GM12875 (cell line): ENCODE measurements at regions not wholly inside any gene's neighbourhood (a gene's known extent, or its start where the extent isn't known, plus 50 kb on each side); places are given as distances from the start of the nearest gene placed in this dataset.

Experiments
- H3K4me3 ChIP-seq: one replicate; pipeline ENCODE4 v1.5.1; 2011; ENCODE audit warnings: low read depth, low read length, control low read depth
- TF ChIP-seq, protein P1 (sequence below): IDR thresholded peaks from 2 replicates; pipeline ENCODE4 v1.5.1; 2011; ENCODE audit warnings: low read depth, mild to moderate bottlenecking, control low read depth, inconsistent platforms, low read length, moderate library complexity, borderline replicate concordance; ENCODE audit not compliant: insufficient read depth

DNA sequence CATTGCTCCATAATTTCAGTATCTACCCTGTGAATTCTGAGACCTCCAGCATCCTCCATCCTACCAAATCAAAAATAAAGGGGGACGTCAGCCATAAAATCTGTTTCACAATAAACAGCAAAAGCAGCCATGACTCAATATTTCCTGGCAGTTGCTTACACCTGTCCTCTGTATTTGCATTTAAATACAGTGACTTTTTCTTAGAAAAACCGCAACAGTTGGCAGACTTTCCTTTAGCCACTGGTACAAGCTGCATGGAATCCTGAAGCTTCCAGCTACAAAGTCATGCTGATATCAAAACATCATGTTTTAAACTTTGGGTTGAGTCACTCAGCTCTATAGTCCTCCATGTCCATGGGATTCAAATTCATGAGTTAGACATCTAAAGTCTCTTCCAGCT, 278.0 kb upstream of the KAZN start:
- TF ChIP-seq, protein P1, sequence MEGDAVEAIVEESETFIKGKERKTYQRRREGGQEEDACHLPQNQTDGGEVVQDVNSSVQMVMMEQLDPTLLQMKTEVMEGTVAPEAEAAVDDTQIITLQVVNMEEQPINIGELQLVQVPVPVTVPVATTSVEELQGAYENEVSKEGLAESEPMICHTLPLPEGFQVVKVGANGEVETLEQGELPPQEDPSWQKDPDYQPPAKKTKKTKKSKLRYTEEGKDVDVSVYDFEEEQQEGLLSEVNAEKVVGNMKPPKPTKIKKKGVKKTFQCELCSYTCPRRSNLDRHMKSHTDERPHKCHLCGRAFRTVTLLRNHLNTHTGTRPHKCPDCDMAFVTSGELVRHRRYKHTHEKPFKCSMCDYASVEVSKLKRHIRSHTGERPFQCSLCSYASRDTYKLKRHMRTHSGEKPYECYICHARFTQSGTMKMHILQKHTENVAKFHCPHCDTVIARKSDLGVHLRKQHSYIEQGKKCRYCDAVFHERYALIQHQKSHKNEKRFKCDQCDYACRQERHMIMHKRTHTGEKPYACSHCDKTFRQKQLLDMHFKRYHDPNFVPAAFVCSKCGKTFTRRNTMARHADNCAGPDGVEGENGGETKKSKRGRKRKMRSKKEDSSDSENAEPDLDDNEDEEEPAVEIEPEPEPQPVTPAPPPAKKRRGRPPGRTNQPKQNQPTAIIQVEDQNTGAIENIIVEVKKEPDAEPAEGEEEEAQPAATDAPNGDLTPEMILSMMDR = no peak
- no peak overlapping the region for H3K4me3 ChIP-seq

DNA sequence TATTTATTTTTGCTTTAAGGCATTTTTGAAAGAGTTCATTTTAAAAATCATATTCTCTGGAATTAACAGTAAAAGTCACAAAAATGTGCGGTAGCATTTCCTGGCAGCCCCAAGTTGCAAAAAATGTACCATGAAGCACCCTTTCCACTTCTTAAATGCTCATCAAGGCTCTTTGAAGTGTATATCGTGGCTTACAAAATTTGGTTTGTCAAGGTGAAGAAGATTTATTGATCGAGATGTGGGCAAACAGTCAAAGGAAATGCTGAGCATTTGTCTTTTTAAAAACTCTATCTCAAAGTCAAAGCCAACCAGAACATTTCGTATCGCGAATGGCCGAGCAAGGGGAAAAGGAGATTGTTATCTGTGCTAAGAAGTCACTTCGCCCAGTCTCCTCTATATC, 277.5 kb upstream of the KAZN start:
- H3K4me3 ChIP-seq = no peak overlapping the region
- TF ChIP-seq, protein P1 = no peak

DNA sequence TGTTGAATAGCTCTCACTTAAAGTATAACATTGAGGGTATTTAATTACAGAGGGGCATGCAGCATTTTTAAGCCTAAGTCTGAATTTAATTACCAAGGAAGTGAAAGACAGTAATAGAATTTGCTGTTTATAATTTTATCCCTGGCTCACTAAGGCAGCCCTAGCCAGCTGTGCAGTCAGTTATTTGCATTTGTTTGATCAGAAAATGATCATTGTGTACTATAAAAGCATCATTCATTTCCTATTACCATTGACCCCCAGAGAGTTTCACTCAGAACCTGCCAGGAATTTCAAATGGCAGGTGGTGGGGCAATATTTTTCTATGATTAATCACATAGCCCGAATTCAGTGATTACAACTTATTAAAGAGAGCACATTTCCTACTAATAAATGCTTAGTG, 277.1 kb upstream of the KAZN start:
- no peak overlapping the region for H3K4me3 ChIP-seq
- TF ChIP-seq, protein P1 = no peak

DNA sequence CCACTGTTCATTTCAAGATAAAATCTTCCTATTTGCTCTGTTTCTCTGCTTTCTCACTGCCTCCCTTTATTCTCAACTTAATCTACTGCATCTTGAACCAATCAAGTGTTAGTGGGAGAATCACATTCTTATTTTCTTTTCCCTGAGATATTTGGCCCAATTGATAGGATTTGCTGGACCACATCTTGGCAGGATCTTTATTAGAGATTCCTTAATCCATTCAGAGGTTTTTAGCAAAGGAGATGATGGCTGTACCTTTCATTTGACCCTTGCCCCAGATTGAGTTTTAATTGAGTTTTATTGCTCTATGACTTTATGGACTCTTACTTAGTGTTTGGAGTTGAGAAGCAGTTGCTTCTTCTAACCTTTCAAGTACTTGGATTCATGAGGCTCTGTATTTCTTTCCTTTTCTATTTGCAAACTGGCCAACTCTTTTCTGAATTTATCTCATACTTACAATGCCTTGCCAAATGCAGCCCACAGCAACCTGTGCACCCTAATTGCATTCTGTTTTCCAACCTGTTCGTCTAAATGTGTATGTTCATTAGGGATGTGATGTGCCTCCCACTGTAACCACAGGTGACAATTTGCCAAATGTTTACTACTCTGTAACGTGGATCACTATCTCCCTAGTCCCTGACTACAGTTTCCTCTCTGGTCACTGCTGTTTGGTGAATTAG, 274.8 kb upstream of the KAZN start:
- H3K4me3 ChIP-seq = no peak overlapping the region
- TF ChIP-seq, protein P1 = no peak

DNA sequence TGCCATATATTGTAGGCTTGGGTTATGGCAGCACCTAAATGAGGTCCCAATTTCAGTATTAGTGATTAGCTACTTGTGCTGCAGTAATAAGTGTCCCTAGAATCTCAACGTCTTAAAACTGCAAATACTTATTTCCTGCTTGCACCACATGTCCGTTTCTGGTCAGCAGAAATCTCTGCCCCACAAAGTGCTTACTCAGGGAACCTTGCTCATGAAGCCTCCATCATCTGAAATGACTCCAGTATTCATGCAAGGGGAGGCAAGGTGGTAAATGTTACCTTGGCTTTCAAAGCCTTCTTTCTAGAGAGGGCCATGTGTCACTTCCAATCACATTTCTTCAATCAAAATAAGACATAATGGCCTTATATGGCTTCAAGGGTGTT, 274.2 kb upstream of the KAZN start:
- TF ChIP-seq, protein P1 = no peak

DNA sequence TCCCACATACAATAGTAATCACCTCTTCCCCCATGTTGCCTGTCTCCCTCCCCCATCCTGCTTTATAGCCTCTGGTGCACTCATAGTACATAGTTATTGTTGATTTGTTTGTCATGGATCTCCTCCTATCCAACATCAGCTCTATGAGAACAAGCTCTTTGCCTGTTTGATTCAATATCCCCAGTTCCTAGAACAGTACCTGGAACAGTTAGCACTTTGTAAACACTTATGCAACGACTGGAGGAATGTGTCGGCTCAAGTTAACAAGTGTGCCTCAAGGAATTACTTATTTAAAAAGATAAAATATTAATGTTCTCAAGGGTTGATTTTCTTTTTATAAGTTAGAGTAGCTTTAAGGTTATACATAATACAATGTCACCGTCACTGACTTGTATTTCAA, 271.6 kb upstream of the KAZN start:
- no peak overlapping the region for H3K4me3 ChIP-seq
- TF ChIP-seq, protein P1 = no peak

More for the DNA sequence above, 274.2 kb upstream of the KAZN start:
- no peak overlapping the region for H3K4me3 ChIP-seq

DNA sequence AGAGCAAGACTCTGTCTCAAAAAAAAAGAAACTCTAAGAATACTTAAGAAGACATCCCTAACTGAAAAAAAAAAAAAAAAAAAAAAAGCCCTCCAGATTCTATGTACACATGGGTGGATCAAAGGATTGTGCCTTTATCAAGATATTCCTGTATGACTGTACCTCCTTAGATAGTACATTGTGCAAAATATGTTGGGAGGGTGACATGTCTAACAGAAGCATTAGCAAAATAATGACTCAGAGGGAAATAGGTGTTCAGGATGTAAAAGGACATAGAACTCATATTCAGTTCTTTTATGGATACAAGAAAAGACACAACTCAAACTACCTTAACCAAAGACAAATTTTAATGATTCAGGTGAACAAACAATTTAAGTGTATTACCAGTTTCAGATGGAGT, 269.8 kb upstream of the KAZN start:
- H3K4me3 ChIP-seq = no peak overlapping the region
- TF ChIP-seq, protein P1 = no peak
